OCI-LY1 (cell line): ENCODE measurements at regions not wholly inside any gene's neighbourhood (a gene's known extent, or its start where the extent isn't known, plus 50 kb on each side); places are given as distances from the start of the nearest gene placed in this dataset.

Experiments used
- EZH2 ChIP-seq: fragments of 200-600 bp; sonication (generic), shearing (Covaris generic); IDR thresholded peaks from 2 replicates; pipeline ENCODE4 v1.8.0; 2017; ENCODE audit warnings: borderline replicate concordance, mixed run types, mild to moderate bottlenecking, antibody characterized with exemption, low read length, moderate library complexity, mixed read lengths
- TF ChIP-seq, protein P1 (sequence below): fragments of 200-600 bp; sonication (generic), shearing (Covaris generic); IDR thresholded peaks from 2 replicates; pipeline ENCODE4 v1.5.1; 2017; ENCODE audit warnings: mild to moderate bottlenecking, antibody characterized with exemption, low read length, moderate library complexity, mixed read lengths

DNA sequence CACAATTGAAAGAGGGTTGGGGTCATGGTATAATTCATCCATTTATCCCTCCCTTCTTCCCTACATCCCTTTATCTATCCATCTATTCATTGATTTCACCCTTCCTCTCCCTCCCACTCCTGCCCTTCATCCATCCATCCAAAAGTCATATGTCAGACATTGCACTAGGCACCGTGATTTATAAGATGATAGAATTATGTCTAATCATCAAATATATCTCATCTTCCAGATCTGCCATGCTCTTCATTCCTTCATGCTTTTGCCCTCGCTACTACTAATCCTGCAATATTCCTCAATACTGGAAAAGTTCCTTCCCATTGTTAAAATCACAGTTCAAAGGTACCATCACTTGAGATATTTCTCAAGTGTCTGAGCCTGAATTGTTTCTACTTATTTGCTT is 335.2 kb upstream of the CDH11 start:
- TF ChIP-seq, protein P1, sequence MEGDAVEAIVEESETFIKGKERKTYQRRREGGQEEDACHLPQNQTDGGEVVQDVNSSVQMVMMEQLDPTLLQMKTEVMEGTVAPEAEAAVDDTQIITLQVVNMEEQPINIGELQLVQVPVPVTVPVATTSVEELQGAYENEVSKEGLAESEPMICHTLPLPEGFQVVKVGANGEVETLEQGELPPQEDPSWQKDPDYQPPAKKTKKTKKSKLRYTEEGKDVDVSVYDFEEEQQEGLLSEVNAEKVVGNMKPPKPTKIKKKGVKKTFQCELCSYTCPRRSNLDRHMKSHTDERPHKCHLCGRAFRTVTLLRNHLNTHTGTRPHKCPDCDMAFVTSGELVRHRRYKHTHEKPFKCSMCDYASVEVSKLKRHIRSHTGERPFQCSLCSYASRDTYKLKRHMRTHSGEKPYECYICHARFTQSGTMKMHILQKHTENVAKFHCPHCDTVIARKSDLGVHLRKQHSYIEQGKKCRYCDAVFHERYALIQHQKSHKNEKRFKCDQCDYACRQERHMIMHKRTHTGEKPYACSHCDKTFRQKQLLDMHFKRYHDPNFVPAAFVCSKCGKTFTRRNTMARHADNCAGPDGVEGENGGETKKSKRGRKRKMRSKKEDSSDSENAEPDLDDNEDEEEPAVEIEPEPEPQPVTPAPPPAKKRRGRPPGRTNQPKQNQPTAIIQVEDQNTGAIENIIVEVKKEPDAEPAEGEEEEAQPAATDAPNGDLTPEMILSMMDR, result no peak
- no peak for TF ChIP-seq EZH2
